A549 (cell line): ENCODE measurements at regions not wholly inside any gene's neighbourhood (a gene's known extent, or its start where the extent isn't known, plus 50 kb on each side); places are given as distances from the start of the nearest gene placed in this dataset.

ENCODE experiments used
- HOXB13 ChIP-seq: fragments of 250-450 bp; sonication (Bioruptor Pico); IDR thresholded peaks from 2 replicates; pipeline ENCODE4 v1.5.0; 2020; ENCODE audit warnings: low read depth, mild to moderate bottlenecking, moderate library complexity
- POLR2A ChIP-seq: IDR thresholded peaks from 2 replicates; pipeline ENCODE4 v1.6.1; 2012; ENCODE audit warnings: mild to moderate bottlenecking, low read length
- RCOR1 ChIP-seq: fragments of 150-350 bp; IDR thresholded peaks from 2 replicates; pipeline ENCODE4 v1.6.1; 2014; ENCODE audit warnings: antibody characterized with exemption, low read length, low read depth
- TF ChIP-seq, protein P1 (sequence below): fragments of >200 bp; sonication (Bioruptor Twin); formaldehyde crosslinking; IDR thresholded peaks from 3 replicates; pipeline ENCODE4 v1.5.1; 2016
- TF ChIP-seq, protein P2 (sequence below): fragments of 450-650 bp; IDR thresholded peaks from 2 replicates; pipeline ENCODE4 v1.6.1; 2014; ENCODE audit warnings: antibody characterized with exemption

DNA sequence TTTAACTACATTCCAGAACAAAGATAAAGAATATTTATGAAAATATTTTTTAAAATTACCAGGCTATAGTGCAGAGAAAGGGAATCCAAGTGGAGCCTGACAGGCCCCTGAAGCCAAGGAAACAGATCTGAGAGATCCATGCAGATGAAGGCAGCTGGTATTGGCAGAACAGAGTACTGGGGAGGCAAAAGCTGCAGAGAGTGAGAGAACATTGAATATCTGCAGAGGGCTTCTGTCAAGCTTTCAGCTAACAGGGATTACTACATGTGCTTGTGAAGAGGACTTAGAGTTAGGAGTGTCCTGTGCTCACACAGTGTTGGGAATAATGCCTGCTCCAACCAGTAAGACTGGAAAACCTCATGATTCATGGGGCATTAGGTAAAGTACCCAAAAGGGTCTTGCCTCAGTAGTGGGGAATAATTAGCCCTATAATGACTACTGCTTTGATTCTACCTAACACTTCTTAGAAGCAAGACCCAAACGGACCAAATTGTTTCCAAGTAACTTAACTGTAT lies 657.2 kb downstream of the DHX35 start:
- TF ChIP-seq RCOR1 = no peak
- TF ChIP-seq, protein P1, sequence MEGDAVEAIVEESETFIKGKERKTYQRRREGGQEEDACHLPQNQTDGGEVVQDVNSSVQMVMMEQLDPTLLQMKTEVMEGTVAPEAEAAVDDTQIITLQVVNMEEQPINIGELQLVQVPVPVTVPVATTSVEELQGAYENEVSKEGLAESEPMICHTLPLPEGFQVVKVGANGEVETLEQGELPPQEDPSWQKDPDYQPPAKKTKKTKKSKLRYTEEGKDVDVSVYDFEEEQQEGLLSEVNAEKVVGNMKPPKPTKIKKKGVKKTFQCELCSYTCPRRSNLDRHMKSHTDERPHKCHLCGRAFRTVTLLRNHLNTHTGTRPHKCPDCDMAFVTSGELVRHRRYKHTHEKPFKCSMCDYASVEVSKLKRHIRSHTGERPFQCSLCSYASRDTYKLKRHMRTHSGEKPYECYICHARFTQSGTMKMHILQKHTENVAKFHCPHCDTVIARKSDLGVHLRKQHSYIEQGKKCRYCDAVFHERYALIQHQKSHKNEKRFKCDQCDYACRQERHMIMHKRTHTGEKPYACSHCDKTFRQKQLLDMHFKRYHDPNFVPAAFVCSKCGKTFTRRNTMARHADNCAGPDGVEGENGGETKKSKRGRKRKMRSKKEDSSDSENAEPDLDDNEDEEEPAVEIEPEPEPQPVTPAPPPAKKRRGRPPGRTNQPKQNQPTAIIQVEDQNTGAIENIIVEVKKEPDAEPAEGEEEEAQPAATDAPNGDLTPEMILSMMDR = no peak
- no peak for TF ChIP-seq POLR2A
- no peak for TF ChIP-seq HOXB13 (CRISPR knock-in tag)
- TF ChIP-seq, protein P2, sequence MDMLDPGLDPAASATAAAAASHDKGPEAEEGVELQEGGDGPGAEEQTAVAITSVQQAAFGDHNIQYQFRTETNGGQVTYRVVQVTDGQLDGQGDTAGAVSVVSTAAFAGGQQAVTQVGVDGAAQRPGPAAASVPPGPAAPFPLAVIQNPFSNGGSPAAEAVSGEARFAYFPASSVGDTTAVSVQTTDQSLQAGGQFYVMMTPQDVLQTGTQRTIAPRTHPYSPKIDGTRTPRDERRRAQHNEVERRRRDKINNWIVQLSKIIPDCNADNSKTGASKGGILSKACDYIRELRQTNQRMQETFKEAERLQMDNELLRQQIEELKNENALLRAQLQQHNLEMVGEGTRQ = no peak
